HG03442 (cell line): ENCODE measurements at regions not wholly inside any gene's neighbourhood (a gene's known extent, or its start where the extent isn't known, plus 50 kb on each side); places are given as distances from the start of the nearest gene placed in this dataset.

Source experiments
- ATAC-seq: cut with Tn5 transposase; IDR thresholded peaks from one replicate; pipeline ENCODE4 v1.9.1; 2021; ENCODE audit warnings: mild to moderate bottlenecking, moderate library complexity; ENCODE audit not compliant: unreplicated experiment

DNA sequence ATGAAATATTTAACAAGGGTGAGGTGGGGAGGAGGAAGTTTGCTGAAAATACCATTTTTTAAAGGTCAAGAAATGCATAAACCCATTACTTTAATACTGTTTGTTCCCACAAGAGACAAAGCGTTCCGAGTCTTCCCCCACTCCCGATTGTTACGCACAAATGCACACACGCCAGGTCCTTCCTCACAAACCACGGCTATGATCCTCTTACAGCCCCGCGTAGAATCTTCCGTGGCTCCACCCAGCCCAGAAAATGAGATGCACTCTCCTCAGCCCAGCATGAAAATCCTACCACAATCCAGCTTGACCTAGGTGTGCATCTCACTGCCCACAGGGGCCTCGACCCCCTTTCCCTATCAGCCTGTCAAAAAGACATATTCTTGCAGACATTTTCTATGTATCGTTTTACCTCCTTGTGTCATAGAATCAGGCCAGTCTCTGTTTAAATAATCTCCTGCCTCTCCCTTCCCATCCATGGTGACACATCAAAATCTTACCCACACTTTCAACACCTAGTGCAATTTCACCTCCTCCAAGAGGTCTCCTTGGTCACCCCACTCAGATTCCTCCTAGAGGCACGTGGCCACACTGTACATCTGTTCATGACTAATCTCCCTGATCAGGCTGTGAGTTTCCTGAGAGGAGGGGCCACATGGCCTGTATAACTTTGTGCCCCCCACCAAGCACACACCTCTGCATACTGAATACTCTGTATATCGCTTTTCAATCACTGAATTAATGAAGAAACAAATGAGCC, 491.0 kb upstream of the KLHL29 start:
- ATAC-seq = no peak

DNA sequence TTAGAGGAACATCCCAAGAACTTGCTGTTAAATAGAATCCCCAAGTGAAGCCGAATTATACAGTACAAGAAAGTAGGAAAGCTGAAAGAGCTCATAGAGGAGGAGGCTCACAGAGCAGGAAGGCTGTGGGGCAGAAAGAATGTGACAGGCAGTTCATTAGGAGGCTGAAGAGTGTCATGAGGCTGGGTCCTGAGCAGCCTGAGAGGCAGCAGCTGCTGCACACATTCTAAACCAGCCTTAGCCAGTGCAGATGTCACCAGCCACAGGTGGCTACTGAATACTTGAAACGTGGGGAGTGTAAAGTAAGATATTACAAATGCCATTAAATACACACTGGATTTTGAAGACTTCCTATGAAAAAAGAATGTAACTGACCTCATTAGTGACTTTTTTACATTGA, 490.2 kb upstream of the KLHL29 start:
- ATAC-seq = no peak

DNA sequence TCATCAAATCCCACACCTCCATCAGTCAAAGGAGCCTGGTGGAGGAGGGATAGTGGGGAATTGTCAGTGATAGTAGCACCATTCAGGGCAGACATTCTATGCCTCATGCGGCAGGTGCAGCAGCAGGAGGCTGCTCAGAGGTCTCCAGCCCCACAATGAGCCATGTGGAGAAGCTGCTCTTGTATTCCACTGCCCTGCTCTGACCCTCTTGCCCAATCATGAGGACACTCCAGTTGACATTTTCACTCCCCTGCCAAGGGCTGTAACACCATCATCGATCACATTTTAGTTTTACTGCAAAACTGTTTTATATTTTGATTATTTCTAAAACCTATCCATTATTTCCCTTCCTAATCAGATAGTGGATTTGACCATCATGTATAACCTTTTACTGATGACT, 487.6 kb upstream of the KLHL29 start:
- ATAC-seq = no peak

DNA sequence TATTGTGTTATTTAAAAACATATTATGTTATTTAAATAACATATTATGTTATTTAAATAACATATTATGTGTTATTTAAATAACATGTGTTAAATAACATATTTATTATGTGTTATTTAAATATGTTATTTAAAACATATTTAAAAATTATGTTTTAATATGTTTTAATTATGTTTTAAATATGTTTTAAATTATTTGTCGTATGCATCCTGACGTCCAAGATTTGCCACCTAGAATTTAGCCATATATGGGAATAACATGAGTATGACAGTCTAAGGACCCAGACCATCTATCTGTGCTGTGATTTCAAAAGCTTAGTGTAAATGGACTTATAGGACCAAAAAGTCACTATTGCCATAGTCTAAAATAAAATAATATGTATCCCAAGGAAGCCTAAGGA, 484.3 kb upstream of the KLHL29 start:
- no peak for ATAC-seq

DNA sequence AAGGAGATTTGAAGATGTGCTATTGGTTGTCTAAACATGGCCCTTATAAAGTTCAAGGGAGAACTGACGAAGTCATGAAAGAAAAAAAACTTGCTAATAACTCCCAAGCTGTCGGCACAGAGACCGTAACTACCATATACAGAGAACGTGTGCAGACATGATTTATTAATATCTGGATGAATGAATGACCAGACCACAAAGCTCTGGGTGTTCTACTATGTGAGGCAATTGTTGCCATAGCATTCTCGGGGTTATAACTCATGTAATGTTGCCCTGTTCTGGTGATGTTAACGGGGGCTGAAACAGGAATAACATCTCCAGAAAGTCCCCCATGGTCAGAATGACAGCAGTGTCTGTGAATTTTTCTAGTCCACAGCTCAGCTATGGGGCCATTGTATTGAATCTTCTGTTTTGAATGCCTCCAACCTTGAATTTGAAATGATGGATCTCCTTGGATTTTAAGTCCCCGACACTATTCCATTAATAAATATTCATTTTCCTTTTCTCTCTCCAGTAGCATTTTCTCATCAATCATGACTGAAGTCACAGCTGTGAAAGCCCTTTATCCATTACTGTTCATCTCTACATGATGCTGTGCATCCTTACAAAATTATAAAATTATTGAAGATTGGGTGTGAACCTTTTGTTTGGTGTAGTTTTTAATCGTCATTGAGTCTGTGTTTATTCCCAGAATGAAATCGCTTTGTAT, 483.4 kb upstream of the KLHL29 start:
- ATAC-seq = no peak

DNA sequence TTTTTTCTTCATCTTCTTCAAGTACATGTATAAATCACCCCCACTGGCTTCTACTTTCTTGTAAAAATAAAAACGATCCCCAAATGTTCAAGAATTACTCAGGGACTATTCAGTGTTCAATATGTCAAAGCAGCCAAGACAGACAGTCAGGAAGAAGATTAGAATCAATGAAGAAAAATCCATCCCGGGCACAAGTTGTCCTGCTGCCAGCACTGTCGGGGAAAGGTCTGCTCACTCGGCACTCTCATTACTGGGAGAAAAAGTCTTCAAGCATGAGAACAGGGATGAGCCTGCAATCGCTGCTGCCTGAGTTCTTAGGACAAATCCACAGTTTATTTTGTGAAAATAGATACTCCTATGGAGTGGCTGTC, 482.8 kb upstream of the KLHL29 start:
- ATAC-seq = no peak

DNA sequence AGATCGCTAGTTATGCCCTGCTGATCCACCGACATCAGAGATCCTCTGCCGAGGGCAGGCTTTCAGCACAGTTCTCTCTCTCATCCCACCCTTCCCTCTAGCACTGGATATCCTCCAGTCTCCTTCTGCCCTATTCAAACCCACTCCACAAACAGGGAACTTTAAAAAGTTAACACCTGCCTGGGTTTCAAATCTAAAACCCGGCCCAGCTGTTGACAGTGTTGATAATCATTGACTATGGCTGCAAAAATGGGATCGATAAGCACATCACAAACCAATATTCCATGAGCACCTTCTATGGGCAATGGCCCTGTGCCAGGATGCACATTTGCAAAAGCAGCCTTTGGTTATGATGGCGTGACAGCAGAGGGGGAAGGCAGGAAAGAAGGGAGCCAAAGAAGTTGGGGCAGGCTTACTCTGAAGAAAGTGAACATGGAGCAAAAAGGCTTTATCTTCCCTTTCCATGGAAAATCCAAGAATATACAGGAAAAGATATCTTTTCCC, 482.3 kb upstream of the KLHL29 start:
- ATAC-seq = no peak

DNA sequence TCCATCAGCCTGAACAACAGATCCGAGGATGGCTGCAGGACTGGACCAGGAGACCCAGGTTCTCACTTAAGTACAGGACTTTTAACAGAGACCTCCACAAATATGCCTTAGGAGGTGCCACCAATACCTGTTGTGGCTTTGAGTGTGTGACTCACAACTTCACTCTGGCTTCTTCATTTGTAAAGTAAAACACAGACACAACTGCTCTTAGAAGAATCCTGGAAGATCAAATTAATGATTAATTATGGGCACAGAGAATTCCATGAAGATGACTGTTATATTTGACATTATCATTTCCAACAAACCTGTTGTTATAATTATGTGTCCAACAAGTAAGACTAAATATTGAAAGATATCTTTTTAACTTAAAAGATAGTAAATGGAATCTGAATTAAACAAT, 481.4 kb upstream of the KLHL29 start:
- ATAC-seq = no peak

DNA sequence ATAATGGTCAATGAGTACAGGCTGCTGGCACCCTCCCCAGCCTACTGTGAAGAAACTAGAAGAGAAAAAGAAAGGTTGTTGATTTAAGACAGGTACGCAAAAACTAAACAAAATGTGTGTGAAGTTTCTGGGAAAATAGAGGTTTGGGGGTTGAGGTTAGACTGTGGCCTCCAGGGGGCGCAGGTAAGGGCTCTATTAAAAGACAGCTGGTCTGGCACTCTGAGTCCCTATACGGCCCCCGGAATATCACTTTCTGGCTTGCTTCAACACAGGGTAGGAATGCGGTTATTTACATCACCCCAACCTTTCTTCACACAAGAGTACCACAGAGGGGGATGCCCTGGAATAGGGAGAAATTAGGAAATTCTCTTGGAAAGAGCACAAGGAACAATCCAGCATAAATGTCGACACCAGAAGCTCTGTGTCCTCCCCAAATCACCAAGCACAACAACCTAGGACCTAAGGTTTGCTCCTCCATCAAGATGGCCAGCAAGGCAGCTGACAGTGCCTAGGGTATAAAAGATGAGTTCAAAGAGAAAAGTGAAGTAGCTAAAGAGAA, 480.8 kb upstream of the KLHL29 start:
- no peak for ATAC-seq

DNA sequence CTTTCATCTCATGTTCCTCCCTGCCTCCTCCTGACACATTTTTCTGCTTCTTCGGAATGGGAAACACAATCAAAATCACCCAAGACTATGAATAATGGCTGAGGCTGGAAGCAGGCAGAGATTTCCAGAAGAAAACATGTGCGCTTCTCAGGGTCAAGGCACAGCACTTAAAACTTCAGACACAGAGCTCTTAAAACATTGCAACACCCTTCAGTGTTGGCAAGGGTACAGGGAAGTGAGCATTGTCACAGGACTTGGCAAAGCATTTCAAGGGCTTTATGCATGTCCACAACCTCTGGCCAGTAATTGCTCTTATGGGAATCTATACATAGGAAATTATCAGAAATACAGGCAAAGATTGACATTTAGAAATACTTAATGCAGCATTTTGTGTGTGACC, 477.6 kb upstream of the KLHL29 start:
- ATAC-seq = no peak

DNA sequence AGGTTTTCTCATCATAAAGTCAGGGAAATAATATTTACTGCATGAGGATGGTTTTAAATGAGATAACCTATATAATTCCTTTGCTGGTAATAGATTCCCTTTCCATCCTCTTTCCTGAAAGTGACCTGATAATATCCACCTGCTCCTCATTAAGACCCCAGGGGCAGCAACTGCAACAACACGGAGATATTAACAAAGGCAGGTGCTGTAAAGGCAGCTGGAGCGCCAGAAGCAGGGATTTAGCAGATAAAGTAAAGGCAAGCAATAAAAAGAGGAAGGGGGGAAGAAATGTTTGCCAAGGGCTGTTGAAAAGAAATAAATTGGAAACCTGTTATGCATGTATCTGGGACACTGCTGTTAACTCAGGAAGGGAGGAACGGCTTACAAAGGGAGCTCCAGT, 472.6 kb upstream of the KLHL29 start:
- ATAC-seq = no peak

DNA sequence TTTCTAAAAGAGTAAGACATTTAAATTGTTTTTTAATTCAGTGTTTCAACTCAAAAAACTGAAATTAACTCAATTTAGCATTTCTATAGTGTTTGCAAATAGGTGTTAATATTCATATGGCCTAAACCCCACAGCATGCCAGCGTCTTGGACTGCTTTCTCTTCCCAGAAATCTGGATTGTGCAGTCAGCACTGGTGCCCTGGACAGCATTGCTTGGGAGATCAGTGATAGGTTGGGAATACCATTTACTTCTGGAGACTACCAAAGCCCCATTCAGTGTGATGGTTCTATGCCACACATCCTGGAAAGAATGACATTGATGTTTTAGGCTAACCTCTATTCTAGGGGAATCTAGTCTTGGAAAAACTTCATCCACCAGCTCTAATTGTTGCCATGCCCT, 455.0 kb upstream of the KLHL29 start:
- no peak for ATAC-seq

DNA sequence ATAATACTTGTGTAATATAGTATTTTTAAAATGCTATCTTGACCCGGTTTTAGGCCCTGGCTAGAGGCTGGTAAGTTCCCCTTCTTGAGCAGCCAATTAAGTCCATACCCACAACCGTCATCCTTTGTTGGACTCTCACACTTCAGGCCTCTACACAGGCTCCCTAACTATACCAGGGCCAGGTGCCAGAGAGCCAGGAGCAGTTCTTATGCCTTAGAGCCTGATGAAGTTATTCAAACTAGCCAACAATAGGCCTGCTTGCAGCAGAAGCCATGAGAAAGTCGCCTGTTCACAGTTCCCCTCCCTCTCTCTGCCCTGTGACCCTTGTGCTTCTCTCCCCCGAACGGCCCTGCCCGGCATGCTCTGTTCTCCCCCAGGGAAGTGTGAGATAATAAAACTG, 454.2 kb upstream of the KLHL29 start:
- no peak for ATAC-seq

DNA sequence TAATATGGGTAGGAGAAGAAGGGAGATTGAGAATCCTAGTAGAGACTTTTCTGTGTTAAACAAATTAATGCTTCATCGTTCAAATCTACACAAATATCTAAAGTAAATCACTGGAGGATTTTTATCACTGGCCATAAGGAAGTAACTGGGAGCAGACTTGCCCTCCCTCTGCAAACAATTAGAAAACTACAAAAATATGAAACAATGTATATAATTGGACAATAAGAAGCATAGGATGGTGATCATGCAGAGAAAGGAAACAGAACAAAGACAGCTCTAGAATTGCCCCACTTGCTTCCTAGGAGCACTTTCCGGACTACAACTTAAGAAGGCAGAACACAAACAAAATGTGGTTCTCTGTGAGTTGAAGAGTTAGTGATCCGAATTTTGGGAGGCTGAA, 452.7 kb upstream of the KLHL29 start:
- no peak for ATAC-seq

DNA sequence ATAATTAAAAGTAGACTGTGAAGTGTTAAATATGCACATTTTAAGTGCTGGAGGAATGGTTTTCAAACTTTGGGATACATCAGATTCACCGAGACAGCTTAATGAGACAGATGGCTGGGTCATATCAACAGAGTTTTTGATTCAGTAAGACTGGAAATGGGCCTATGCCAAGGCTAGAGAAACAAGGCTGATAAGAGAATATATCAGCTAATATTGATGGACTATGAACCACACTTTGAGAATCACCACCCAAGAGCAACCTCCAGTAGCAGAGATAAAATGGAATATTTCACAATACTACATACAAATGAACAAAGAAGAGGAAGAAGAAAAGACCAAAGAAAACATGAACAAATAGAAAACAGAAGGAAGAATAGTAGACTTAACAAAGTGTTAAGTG, 450.2 kb upstream of the KLHL29 start:
- no peak for ATAC-seq

DNA sequence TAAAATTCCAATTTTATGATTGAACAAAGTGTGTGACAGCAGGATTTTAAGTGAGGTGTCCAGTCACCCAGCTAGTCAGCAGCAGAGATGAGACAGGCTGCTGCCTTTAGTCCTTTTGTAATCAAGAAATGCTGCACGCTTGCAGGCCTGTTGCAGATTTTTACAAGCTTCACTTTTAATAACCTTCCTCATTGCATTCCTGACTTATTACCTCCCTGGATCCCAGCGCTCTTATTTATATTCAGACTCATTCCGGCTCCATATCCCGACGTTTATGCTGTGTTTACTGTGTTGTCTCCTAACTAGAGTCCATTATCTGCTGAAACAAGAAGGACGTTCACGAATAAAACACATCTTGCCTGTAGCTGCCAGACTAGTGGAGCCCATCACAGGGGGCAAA, 442.5 kb upstream of the KLHL29 start:
- no peak for ATAC-seq

DNA sequence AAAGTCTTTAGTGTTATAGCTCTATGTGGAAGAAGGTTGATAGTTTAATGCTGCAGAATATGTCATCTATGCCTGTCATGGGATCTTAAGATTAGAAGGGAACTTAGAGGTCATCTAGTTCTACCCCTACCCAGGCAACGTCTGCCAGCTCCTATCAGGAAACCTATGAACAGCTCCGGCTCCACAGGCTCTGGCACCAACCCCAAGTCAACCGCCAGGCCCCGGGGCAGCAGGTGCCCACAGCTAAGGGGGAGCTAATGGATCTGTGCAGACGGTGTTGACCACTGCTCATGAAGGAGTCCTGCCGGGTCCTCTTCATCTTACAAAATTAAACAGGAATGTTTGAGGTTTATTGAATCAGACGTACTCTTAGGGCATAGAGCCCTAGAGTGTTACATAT, 440.8 kb upstream of the KLHL29 start:
- ATAC-seq = no peak

DNA sequence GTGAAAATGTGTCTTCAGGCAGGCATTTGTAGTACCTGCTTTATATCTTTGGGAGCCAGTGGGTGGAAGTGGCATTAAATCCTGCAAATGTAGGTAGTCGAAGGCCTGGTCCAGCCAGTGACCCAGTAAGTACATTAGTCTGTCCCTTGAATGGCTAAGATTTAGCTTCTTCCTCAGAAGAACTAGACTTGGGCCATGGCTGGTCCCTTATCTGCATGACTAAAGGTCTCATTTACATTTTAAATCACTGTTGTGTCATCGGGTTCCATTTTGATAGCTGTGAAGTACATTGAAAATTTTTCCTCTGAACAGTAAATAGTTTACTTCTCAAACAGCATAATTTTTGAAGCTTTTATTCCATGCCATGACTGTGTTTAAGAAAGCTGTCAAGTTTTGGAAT, 438.4 kb upstream of the KLHL29 start:
- ATAC-seq = no peak

DNA sequence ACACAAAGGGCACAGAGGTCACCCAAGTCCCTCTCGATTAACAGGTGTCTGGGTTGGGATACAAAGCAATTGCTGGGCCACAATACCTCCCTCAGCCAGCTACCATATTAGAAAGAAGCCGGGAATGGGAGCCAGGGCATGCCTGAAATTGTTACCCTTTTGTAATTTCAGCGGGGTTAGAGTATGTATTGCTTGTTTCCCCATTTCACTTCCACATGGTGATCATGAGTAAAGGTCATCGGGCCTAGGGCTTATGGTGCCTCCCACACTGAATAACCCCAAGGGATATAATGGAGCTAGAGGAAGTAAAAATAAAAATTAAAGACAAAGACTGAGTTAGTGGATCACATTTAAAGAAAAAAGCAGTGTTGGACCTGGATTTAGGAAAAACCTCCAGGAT, 437.2 kb upstream of the KLHL29 start:
- ATAC-seq = no peak

DNA sequence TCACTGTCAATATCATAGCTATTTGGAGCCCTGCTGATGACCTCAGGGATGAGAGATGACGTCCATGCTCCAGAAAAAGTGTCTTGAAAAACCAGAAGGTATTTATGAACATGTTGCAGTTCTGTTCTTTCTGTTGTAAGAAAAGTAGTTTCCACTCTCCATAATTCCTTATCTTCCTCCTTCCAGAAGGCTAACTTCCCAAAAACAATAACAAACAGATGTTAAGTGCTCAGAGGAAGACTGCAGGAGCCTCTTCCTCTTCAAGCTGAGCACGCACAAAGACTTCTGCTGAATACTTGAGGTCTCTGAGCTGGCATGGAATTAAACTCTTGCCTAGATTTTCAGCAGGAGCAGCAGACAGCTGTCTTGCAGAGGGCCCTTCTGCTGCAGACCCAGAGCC, 434.5 kb upstream of the KLHL29 start:
- no peak for ATAC-seq

DNA sequence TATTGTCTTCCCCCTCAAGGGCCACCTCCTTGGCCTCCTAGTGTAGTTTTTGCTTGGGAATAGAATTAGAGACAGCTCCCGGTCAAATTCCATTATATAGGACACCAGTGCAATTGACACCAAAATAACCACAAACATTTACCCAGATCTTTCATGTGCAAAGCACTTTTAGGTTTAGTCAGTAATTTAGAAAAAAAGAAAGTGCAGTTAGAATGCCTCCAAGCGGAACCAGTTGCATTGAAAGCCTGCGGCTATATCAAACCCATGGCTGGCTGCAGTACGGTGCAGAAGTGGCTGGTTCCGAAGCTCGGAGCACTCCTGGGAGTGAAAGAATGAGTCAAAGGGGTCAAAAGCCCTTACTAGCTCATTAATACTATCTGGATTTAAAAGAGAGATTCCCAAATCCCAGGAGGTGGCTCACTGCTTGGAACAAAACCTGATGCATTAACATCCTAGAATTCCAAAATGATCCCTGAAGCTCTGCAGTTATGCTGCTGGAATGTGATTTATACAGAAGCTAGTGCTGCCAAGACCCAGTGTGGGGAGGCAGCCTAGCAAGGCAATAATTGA, 432.2 kb upstream of the KLHL29 start:
- ATAC-seq = no peak

DNA sequence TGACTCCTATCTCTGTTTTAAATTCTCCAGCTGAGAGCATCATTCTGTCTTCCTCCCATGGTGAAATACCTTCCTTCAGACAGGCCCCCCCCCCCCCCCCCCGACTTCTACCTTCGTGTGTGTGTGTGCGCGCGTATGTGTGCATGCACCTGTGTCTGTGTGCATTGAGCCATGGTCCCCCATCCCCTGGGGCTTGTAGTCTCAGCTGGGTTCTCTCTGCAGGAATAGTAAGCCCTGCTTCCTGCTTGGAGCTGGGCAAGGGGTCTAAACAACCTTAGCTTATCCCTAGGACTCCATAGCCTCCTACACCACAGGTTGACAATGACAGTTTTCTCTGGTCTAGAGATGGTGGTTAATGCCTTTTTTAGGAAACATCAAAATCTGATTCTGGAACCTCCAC, 427.5 kb upstream of the KLHL29 start:
- ATAC-seq = no peak
